Spleen (tissue), 11 donors: ENCODE measurements at regions not wholly inside any gene's neighbourhood (a gene's known extent, or its start where the extent isn't known, plus 50 kb on each side); places are given as distances from the start of the nearest gene placed in this dataset.

ENCODE experiments used
- DNase-seq: peaks from one replicate; pipeline ENCODE4 v3.0.0-alpha.2; 2020
- H3K27ac ChIP-seq, 8 donors: fragments of 200-600 bp; sonication (generic) in 7 of 8; 1 replicate in 4 of 8; 2 replicates in 4 of 8; pipeline versions ENCODE4 v1.5.0 to v1.8.0; 2016 to 2021; ENCODE audit warnings: inconsistent platforms in 4 of 8, mild to moderate bottlenecking in 4 of 8, moderate library complexity in 1 of 8
- H3K27me3 ChIP-seq, 7 donors: fragments of 200-600 bp; sonication (generic) in 6 of 7; replicated peaks in 1 of 7; 1 replicate in 4 of 7; 2 replicates in 3 of 7; pipeline versions ENCODE4 v1.5.0 to v1.8.0; 2016 to 2021; ENCODE audit warnings: inconsistent platforms in 3 of 7, mild to moderate bottlenecking in 1 of 7
- H3K36me3 ChIP-seq, 6 donors: fragments of 200-600 bp; sonication (generic) in 5 of 6; 1 replicate in 4 of 6; 2 replicates in 2 of 6; pipeline versions ENCODE4 v1.5.0 to v1.8.0; 2016 to 2021; ENCODE audit warnings: inconsistent platforms in 2 of 6
- H3K4me1 ChIP-seq, 6 donors: fragments of 200-600 bp; sonication (generic) in 5 of 6; 1 replicate in 3 of 6; 2 replicates in 3 of 6; pipeline versions ENCODE4 v1.5.0 to v1.8.0; 2016 to 2021; ENCODE audit warnings: inconsistent platforms in 3 of 6
- H3K4me3 ChIP-seq, 8 donors: fragments of 200-600 bp; sonication (generic) in 7 of 8; 1 replicate in 4 of 8; 2 replicates in 4 of 8; pipeline versions ENCODE4 v1.5.0 to v1.8.0; 2016 to 2021; ENCODE audit warnings: inconsistent platforms in 4 of 8, mild to moderate bottlenecking in 4 of 8, moderate library complexity in 2 of 8
- H3K9me3 ChIP-seq, 8 donors: fragments of 200-600 bp; sonication (generic) in 7 of 8; 1 replicate in 4 of 8; 2 replicates in 4 of 8; pipeline versions ENCODE4 v1.5.0 to v1.8.0; 2016 to 2021; ENCODE audit warnings: inconsistent platforms in 4 of 8
- CTCF ChIP-seq, 11 experiments: fragments of 200-600 bp in 7 of 11; fragments of 450-650 bp in 4 of 11; sonication (generic) in 4 of 11; IDR thresholded peaks in 8 of 11; conservative IDR thresholded peaks in 3 of 11; 1 replicate in 7 of 11; 2 replicates in 4 of 11; pipeline versions ENCODE4 v1.4.0 to v1.8.0; 2016 to 2021; ENCODE audit warnings: antibody characterized with exemption in 11 of 11, inconsistent platforms in 4 of 11, mild to moderate bottlenecking in 1 of 11
- POLR2A ChIP-seq, 3 donors: fragments of 450-650 bp; IDR thresholded peaks; one replicate each; pipeline ENCODE4 v1.5.1; 2017; ENCODE audit warnings: antibody characterized with exemption in 3 of 3, mild to moderate bottlenecking in 1 of 3
- POLR2AphosphoS5 ChIP-seq, 3 donors: sonication (generic); formaldehyde crosslinking; IDR thresholded peaks; one replicate each; pipeline ENCODE4 v1.5.1; 2017; ENCODE audit warnings: antibody characterized with exemption in 3 of 3
- WGBS, 5 donors: extraction: QIAGEN DNeasy Blood & Tissue Kit in 3 of 5; methylation state at CpG; one replicate each; pipeline versions ENCODE4 v1.1.5 to v1.1.7; 2013 to 2018; 5-methylcytosine and 5-hydroxymethylcytosine counted together
- intact Hi-C: fragments of 100-400 bp; cut with DNase I; formaldehyde crosslinking; loops from one replicate; pipeline ENCODE4 v1.15.0; 2023; ENCODE audit warnings: low total_unique reads
- donor health status: healthy with polysubstance abuse.
- donor health status: DM: no; HTN: no; CAD: no; lungs with moderate emphysema.
- donor health status: DM: no; HTN: no; CAD: no.
- donor health status: Bipolar disorder and iron deficiency.
- donor health status: healthy.
- donor health status: DM: no; HTN: no; CAD: no.
- donor health status: DM: yes; HTN: yes; CAD: no.

DNA sequence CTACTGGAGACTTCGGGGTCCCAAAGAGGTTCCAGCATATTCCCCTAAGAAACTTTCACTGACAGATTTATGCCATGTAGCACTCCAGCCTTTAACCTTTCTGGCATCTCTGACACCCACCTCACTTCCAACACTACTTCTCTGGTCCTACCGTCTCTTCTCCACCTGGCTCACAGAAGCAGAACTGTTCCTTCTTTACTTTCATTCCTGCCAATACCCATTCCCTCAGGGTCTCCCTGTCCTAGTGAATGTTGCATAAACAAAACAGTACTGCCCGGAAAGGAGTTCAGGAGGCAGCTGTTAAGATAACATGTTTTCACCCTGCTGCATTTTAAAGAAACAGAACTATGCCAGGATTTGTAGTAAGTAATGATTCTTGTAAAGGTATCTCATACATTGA lies 136.0 kb upstream of the MIR17HG start:
- WGBS, 5 donors, result 41 to 64% (median 49%) methylated on average over 3 of the region's 3 CpGs

GRCh38 chr13:91212231-91212630 lies 135.3 kb upstream of the MIR17HG start:
- H3K9me3 ChIP-seq, result no peaks in the 10 kb centered on the region
- no peaks in the 10 kb centered on the region for H3K4me1 ChIP-seq
- H3K27me3 ChIP-seq, result peaks cover 0 to 3% (median 0%) of the 10 kb centered on the region in 7 donors
- H3K4me3 ChIP-seq, result no peak overlapping the region
- WGBS, 5 donors, result 16 to 23% (median 21%) methylated on average over 5 of the region's 5 CpGs
- no peak overlapping the region for H3K27ac ChIP-seq
- H3K36me3 ChIP-seq, result no peaks in the 10 kb centered on the region
- intact Hi-C loops, result no loop called here
- no peak for DNase-seq
- TF ChIP-seq POLR2A (IDR thresholded peaks at IDR 0.05) (no peak), CTCF (IDR thresholded peaks at IDR 0.05 in 8 of 11, conservative IDR thresholded peaks at IDR 0.05 in 3 of 11) (no peak), POLR2AphosphoS5 (IDR thresholded peaks at IDR 0.05) (no peak)

More for the DNA sequence above, 136.0 kb upstream of the MIR17HG start:
- H3K4me1 ChIP-seq, result no peaks in the 10 kb centered on the region
- H3K27ac ChIP-seq, result no peak overlapping the region
- H3K36me3 ChIP-seq, result no peaks in the 10 kb centered on the region
- no peaks in the 10 kb centered on the region for H3K9me3 ChIP-seq
- H3K27me3 ChIP-seq, result no peaks in the 10 kb centered on the region
- no peak for TF ChIP-seq POLR2AphosphoS5 (IDR thresholded peaks at IDR 0.05)
- no peak for TF ChIP-seq POLR2A (IDR thresholded peaks at IDR 0.05)
- no peak for TF ChIP-seq CTCF (IDR thresholded peaks at IDR 0.05 in 8 of 11, conservative IDR thresholded peaks at IDR 0.05 in 3 of 11)
- no peak overlapping the region for H3K4me3 ChIP-seq
- intact Hi-C loops, result no loop called here
- no peak for DNase-seq

- no peak overlapping the region for H3K27ac ChIP-seq
- WGBS, 5 donors, result 16 to 31% (median 30%) methylated on average over 2 of the region's 2 CpGs
- no peak overlapping the region for H3K4me3 ChIP-seq
- H3K9me3 ChIP-seq, result no peaks in the 10 kb centered on the region
- no peaks in the 10 kb centered on the region for H3K36me3 ChIP-seq
- no peaks in the 10 kb centered on the region for H3K4me1 ChIP-seq
- H3K27me3 ChIP-seq, result peaks cover 0 to 5% (median 0%) of the 10 kb centered on the region in 7 donors
- no peak for TF ChIP-seq POLR2A (IDR thresholded peaks at IDR 0.05)
- no peak for TF ChIP-seq CTCF (IDR thresholded peaks at IDR 0.05 in 8 of 11, conservative IDR thresholded peaks at IDR 0.05 in 3 of 11)
- TF ChIP-seq POLR2AphosphoS5 (IDR thresholded peaks at IDR 0.05), result no peak
- no peak for DNase-seq
- intact Hi-C loops, result no loop called here
Measured at GRCh38 chr13:91214031-91214430, 133.5 kb upstream of the MIR17HG start.

DNA sequence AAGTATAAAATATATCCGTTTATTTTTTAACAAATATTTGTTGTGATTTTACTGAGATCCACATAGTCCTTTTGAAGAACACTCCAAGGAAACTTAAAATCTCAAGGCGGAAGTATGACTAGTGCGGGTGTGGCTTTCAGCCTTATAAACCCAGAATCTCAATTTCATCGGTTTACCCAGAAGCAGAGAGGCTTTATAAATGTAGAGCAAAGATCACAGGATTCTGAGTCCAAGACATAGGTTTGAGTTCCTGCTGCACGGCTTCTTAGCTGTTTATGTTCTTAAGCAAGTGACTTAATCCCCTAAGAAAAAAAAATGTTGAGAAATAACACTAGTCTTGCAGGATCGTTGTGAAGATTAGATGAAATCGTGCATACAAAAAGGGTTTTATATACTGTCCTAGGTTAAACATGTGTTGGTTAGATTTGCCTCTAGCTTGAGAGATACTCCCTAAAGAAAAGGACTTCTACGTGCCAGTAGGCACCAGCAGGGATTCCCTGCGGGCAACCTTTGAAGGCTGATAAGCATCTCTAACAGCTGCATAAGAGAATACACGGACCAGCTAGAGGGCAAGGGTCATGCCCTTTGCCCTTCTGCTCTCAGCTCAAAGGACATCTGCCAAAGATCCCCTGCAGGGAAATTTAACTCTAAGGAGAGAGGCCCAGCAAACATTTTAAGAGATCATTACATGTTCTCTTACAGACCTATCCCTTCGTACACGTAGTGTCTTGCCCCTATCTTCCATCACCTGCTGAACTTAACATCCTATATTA lies 130.4 kb upstream of the MIR17HG start:
- no peak for DNase-seq
- Histone ChIP-seq H3K9me3 (no peaks in the 10 kb centered on the region), H3K27ac (no peak overlapping the region), H3K4me3 (no peak overlapping the region), H3K27me3 (peaks cover 0 to 5% (median 0%) of the 10 kb centered on the region in 7 donors), H3K36me3 (no peaks in the 10 kb centered on the region), H3K4me1 (no peaks in the 10 kb centered on the region)
- WGBS, 5 donors, result 60 to 77% (median 65%) methylated on average over 12 of the region's 12 CpGs
- TF ChIP-seq POLR2A (IDR thresholded peaks at IDR 0.05) (no peak), POLR2AphosphoS5 (IDR thresholded peaks at IDR 0.05) (no peak), CTCF (IDR thresholded peaks at IDR 0.05 in 8 of 11, conservative IDR thresholded peaks at IDR 0.05 in 3 of 11) (no peak)
- intact Hi-C loops, result no loop called here
